G401.6 (cell line): ENCODE measurements at regions not wholly inside any gene's neighbourhood (a gene's known extent, or its start where the extent isn't known, plus 50 kb on each side); places are given as distances from the start of the nearest gene placed in this dataset.

Source experiments
- FAIRE-seq: peaks from 2 replicates; lab custom pipeline; 2012; peaks lifted over from hg19 to GRCh38; lab: Jason Lieb, UNC

- no peak for FAIRE-seq
These were observed 234.3 kb upstream of the STARD13 start for GRCh38 chr13:33519561-33520467.

- no peak for FAIRE-seq
These were observed 234.9 kb upstream of the STARD13 start for GRCh38 chr13:33520468-33520839.

GRCh38 chr13:33524086-33524485 lies 238.5 kb upstream of the STARD13 start:
- FAIRE-seq, result no peak

GRCh38 chr13:33525763-33526162 lies 240.2 kb upstream of the STARD13 start:
- FAIRE-seq, result no peak

- no peak for FAIRE-seq
These were observed 241.2 kb upstream of the STARD13 start for GRCh38 chr13:33526718-33527117.

- FAIRE-seq, result no peak
These were observed 243.3 kb upstream of the STARD13 start for GRCh38 chr13:33528896-33529295.

- no peak for FAIRE-seq
These were observed 245.9 kb upstream of the STARD13 start for GRCh38 chr13:33531484-33531883.

GRCh38 chr13:33535061-33535460 lies 249.5 kb upstream of the STARD13 start:
- peak; percentile 68 for FAIRE-seq

GRCh38 chr13:33536601-33537000 lies 251.0 kb upstream of the STARD13 start:
- no peak for FAIRE-seq

GRCh38 chr13:33537026-33537425 lies 251.5 kb upstream of the STARD13 start:
- FAIRE-seq, result no peak

GRCh38 chr13:33537676-33538075 lies 252.1 kb upstream of the STARD13 start:
- no peak for FAIRE-seq

- FAIRE-seq, result no peak
These were observed 255.9 kb upstream of the STARD13 start for GRCh38 chr13:33541456-33541855.

- no peak for FAIRE-seq
These were observed 256.4 kb upstream of the STARD13 start for GRCh38 chr13:33541962-33542308.

- FAIRE-seq, result peak; percentile 98
These were observed 256.9 kb upstream of the STARD13 start for GRCh38 chr13:33542309-33543088.

- no peak for FAIRE-seq
These were observed 257.5 kb upstream of the STARD13 start for GRCh38 chr13:33543089-33543459.

GRCh38 chr13:33543631-33544265 lies 258.2 kb upstream of the STARD13 start:
- FAIRE-seq, result no peak

- FAIRE-seq, result no peak
These were observed 258.8 kb upstream of the STARD13 start for GRCh38 chr13:33544308-33544707.

- no peak for FAIRE-seq
These were observed 259.9 kb upstream of the STARD13 start for GRCh38 chr13:33545492-33545891.

- no peak for FAIRE-seq
These were observed 261.5 kb upstream of the STARD13 start for GRCh38 chr13:33547035-33547434.

GRCh38 chr13:33548069-33548468 lies 262.5 kb upstream of the STARD13 start:
- no peak for FAIRE-seq

- no peak for FAIRE-seq
These were observed 264.7 kb upstream of the STARD13 start for GRCh38 chr13:33550276-33550675.

- no peak for FAIRE-seq
These were observed 265.3 kb upstream of the STARD13 start for GRCh38 chr13:33550885-33551284.
